GM20431 (cell line): ENCODE measurements at regions not wholly inside any gene's neighbourhood (a gene's known extent, or its start where the extent isn't known, plus 50 kb on each side); places are given as distances from the start of the nearest gene placed in this dataset.

Experiments
- in situ Hi-C: fragments of 300-500 bp; cut with MseI, MboI; formaldehyde crosslinking; loops from one replicate; pipeline ENCODE4 v1.15.0; 2020; ENCODE audit warnings: low sequenced_read_pairs; ENCODE audit not compliant: unreplicated experiment

- in situ Hi-C loops = no loop called here
Measured at GRCh38 chr1:56360021-56360420, 219.3 kb downstream of the PLPP3 start.

- in situ Hi-C loops = no loop called here
Measured at GRCh38 chr1:56359056-56359455, 220.3 kb downstream of the PLPP3 start.

- in situ Hi-C loops = no loop called here
Measured at GRCh38 chr1:56357927-56358690, 221.3 kb downstream of the PLPP3 start.

- in situ Hi-C loops = no loop called here
Measured at GRCh38 chr1:56356376-56356990, 222.9 kb downstream of the PLPP3 start.

- in situ Hi-C loops = no loop called here
Measured at GRCh38 chr1:56355918-56356317, 223.4 kb downstream of the PLPP3 start.

GRCh38 chr1:56355422-56355821, 223.9 kb downstream of the PLPP3 start:
- in situ Hi-C loops = no loop called here

- in situ Hi-C loops = no loop called here
Measured at GRCh38 chr1:56345831-56346230, 233.5 kb downstream of the PLPP3 start.

GRCh38 chr1:56340977-56341376, 238.4 kb downstream of the PLPP3 start:
- in situ Hi-C loops = no loop called here

- in situ Hi-C loops = no loop called here
Measured at GRCh38 chr1:56339786-56340465, 239.4 kb downstream of the PLPP3 start.

GRCh38 chr1:56339093-56339492, 240.3 kb downstream of the PLPP3 start:
- in situ Hi-C loops = no loop called here

GRCh38 chr1:56336982-56337381, 242.4 kb downstream of the PLPP3 start:
- in situ Hi-C loops = no loop called here

GRCh38 chr1:56335394-56335793, 244.0 kb downstream of the PLPP3 start:
- in situ Hi-C loops = no loop called here

GRCh38 chr1:56334047-56334446, 245.3 kb downstream of the PLPP3 start:
- in situ Hi-C loops = no loop called here

GRCh38 chr1:56333461-56333860, 245.9 kb downstream of the PLPP3 start:
- in situ Hi-C loops = no loop called here

- in situ Hi-C loops = no loop called here
Measured at GRCh38 chr1:56331892-56332567, 247.3 kb downstream of the PLPP3 start.

- in situ Hi-C loops = no loop called here
Measured at GRCh38 chr1:56331207-56331891, 248.0 kb downstream of the PLPP3 start.

- in situ Hi-C loops = no loop called here
Measured at GRCh38 chr1:56330391-56331026, 248.9 kb downstream of the PLPP3 start.

- in situ Hi-C loops = no loop called here
Measured at GRCh38 chr1:56329970-56330369, 249.4 kb downstream of the PLPP3 start.

- in situ Hi-C loops = no loop called here
Measured at GRCh38 chr1:56327195-56327594, 252.2 kb downstream of the PLPP3 start.

- in situ Hi-C loops = no loop called here
Measured at GRCh38 chr1:56326056-56326455, 253.3 kb downstream of the PLPP3 start.
